ENCODE measurements at regions not wholly inside any gene's neighbourhood (a gene's known extent, or its start where the extent isn't known, plus 50 kb on each side); places are given as distances from the start of the nearest gene placed in this dataset.

DNA sequence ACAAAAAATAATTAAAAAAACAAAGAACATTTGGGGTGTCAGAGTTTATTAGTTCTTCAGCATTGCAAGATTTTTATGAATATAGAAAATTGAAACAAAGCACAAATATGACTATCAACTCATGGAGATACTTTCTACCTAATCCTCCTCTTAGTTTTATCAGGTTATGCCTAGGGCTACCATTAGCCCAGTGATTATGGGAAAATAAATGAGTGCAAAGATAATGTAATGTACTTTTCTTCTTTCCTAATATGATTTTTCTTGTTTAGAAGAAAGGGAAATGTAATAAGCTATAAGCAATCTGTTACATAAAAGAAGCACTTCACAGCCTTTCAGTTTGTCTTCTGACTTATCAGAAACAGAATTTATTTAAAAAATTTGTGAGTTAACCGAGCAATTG lies 676.8 kb downstream of the SORCS1 start (continued):
- TF ChIP-seq, protein P1, sequence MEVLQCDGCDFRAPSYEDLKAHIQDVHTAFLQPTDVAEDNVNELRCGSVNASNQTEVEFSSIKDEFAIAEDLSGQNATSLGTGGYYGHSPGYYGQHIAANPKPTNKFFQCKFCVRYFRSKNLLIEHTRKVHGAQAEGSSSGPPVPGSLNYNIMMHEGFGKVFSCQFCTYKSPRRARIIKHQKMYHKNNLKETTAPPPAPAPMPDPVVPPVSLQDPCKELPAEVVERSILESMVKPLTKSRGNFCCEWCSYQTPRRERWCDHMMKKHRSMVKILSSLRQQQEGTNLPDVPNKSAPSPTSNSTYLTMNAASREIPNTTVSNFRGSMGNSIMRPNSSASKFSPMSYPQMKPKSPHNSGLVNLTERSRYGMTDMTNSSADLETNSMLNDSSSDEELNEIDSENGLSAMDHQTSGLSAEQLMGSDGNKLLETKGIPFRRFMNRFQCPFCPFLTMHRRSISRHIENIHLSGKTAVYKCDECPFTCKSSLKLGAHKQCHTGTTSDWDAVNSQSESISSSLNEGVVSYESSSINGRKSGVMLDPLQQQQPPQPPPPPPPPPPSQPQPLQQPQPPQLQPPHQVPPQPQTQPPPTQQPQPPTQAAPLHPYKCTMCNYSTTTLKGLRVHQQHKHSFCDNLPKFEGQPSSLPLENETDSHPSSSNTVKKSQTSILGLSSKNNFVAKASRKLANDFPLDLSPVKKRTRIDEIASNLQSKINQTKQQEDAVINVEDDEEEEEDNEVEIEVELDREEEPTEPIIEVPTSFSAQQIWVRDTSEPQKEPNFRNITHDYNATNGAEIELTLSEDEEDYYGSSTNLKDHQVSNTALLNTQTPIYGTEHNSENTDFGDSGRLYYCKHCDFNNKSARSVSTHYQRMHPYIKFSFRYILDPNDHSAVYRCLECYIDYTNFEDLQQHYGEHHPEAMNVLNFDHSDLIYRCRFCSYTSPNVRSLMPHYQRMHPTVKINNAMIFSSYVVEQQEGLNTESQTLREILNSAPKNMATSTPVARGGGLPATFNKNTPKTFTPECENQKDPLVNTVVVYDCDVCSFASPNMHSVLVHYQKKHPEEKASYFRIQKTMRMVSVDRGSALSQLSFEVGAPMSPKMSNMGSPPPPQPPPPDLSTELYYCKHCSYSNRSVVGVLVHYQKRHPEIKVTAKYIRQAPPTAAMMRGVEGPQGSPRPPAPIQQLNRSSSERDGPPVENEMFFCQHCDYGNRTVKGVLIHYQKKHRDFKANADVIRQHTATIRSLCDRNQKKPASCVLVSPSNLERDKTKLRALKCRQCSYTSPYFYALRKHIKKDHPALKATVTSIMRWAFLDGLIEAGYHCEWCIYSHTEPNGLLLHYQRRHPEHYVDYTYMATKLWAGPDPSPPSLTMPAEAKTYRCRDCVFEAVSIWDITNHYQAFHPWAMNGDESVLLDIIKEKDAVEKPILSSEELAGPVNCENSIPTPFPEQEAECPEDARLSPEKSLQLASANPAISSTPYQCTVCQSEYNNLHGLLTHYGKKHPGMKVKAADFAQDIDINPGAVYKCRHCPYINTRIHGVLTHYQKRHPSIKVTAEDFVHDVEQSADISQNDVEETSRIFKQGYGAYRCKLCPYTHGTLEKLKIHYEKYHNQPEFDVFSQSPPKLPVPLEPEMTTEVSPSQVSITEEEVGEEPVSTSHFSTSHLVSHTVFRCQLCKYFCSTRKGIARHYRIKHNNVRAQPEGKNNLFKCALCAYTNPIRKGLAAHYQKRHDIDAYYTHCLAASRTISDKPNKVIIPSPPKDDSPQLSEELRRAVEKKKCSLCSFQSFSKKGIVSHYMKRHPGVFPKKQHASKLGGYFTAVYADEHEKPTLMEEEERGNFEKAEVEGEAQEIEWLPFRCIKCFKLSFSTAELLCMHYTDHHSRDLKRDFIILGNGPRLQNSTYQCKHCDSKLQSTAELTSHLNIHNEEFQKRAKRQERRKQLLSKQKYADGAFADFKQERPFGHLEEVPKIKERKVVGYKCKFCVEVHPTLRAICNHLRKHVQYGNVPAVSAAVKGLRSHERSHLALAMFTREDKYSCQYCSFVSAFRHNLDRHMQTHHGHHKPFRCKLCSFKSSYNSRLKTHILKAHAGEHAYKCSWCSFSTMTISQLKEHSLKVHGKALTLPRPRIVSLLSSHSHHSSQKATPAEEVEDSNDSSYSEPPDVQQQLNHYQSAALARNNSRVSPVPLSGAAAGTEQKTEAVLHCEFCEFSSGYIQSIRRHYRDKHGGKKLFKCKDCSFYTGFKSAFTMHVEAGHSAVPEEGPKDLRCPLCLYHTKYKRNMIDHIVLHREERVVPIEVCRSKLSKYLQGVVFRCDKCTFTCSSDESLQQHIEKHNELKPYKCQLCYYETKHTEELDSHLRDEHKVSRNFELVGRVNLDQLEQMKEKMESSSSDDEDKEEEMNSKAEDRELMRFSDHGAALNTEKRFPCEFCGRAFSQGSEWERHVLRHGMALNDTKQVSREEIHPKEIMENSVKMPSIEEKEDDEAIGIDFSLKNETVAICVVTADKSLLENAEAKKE (CRISPR knock-in tag; IDR thresholded peaks at IDR 0.05), result no peak

DNA sequence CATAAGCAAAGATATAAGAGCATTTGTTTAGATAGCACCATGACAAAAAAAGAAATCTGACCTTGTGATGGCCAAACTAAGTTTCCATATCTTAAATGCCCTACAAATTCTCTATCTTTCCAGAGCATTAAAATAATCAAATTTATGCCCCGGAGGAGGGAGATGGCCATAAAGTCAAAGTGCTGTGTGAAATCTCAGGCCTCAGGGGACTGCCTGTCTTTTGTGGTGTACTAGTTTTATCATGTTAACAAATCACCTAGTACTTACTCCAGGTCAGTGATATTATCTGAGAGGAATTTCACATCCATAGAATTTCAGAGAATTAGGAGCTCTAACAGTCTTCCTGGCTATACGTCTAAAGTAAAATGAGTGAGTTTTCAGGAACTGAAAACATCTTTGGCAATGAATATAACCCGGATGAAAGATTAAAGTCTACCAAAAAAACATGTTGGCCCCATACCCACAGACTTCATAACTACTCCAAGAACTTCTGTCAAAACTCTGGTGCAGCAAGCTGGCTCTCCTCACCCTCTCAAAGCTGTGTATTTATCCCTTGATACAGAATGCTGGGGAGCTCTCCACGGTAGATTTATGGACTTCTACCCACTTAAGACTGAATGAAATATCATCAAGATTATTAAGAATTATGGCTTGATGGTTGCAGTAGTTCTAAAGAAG lies 682.8 kb downstream of the SORCS1 start:
- Mint-ChIP-seq H3K4me1 (peaks cover 6% of the 10 kb centered on the region), H3K4me3 (no peak overlapping the region)
- ATAC-seq, result no peak
- TF ChIP-seq, protein P2, sequence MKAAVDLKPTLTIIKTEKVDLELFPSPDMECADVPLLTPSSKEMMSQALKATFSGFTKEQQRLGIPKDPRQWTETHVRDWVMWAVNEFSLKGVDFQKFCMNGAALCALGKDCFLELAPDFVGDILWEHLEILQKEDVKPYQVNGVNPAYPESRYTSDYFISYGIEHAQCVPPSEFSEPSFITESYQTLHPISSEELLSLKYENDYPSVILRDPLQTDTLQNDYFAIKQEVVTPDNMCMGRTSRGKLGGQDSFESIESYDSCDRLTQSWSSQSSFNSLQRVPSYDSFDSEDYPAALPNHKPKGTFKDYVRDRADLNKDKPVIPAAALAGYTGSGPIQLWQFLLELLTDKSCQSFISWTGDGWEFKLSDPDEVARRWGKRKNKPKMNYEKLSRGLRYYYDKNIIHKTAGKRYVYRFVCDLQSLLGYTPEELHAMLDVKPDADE (IDR thresholded peaks at IDR 0.05), result no peak
- TF ChIP-seq STAT1 (IDR thresholded peaks at IDR 0.05; ENCODE audit: unreplicated experiment), result no peak
- no peak for TF ChIP-seq EZH2 (IDR thresholded peaks at IDR 0.05; ENCODE audit: low read depth, unreplicated experiment)
- TF ChIP-seq, protein P3, sequence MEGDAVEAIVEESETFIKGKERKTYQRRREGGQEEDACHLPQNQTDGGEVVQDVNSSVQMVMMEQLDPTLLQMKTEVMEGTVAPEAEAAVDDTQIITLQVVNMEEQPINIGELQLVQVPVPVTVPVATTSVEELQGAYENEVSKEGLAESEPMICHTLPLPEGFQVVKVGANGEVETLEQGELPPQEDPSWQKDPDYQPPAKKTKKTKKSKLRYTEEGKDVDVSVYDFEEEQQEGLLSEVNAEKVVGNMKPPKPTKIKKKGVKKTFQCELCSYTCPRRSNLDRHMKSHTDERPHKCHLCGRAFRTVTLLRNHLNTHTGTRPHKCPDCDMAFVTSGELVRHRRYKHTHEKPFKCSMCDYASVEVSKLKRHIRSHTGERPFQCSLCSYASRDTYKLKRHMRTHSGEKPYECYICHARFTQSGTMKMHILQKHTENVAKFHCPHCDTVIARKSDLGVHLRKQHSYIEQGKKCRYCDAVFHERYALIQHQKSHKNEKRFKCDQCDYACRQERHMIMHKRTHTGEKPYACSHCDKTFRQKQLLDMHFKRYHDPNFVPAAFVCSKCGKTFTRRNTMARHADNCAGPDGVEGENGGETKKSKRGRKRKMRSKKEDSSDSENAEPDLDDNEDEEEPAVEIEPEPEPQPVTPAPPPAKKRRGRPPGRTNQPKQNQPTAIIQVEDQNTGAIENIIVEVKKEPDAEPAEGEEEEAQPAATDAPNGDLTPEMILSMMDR (conservative IDR thresholded peaks at IDR 0.05; ENCODE audit: low read depth in 2 of 2), result no peak
- TF ChIP-seq ZNF331 (CRISPR knock-in tag; IDR thresholded peaks at IDR 0.05; ENCODE audit: low read depth), result no peak
- TF ChIP-seq EZH2phosphoT487 (IDR thresholded peaks at IDR 0.05; ENCODE audit: unreplicated experiment), result no peak
- TF ChIP-seq POLR2AphosphoS5 (IDR thresholded peaks at IDR 0.05; ENCODE audit: low read depth), result no peak
- no peak for TF ChIP-seq CREB1 (CRISPR knock-in tag; IDR thresholded peaks at IDR 0.05; ENCODE audit: low read depth)
- TF ChIP-seq, protein P4, sequence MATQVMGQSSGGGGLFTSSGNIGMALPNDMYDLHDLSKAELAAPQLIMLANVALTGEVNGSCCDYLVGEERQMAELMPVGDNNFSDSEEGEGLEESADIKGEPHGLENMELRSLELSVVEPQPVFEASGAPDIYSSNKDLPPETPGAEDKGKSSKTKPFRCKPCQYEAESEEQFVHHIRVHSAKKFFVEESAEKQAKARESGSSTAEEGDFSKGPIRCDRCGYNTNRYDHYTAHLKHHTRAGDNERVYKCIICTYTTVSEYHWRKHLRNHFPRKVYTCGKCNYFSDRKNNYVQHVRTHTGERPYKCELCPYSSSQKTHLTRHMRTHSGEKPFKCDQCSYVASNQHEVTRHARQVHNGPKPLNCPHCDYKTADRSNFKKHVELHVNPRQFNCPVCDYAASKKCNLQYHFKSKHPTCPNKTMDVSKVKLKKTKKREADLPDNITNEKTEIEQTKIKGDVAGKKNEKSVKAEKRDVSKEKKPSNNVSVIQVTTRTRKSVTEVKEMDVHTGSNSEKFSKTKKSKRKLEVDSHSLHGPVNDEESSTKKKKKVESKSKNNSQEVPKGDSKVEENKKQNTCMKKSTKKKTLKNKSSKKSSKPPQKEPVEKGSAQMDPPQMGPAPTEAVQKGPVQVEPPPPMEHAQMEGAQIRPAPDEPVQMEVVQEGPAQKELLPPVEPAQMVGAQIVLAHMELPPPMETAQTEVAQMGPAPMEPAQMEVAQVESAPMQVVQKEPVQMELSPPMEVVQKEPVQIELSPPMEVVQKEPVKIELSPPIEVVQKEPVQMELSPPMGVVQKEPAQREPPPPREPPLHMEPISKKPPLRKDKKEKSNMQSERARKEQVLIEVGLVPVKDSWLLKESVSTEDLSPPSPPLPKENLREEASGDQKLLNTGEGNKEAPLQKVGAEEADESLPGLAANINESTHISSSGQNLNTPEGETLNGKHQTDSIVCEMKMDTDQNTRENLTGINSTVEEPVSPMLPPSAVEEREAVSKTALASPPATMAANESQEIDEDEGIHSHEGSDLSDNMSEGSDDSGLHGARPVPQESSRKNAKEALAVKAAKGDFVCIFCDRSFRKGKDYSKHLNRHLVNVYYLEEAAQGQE (IDR thresholded peaks at IDR 0.05; ENCODE audit: unreplicated experiment), result no peak
- TF ChIP-seq NANOG (IDR thresholded peaks at IDR 0.05; ENCODE audit: borderline replicate concordance), result no peak

More for the DNA sequence above, 682.8 kb downstream of the SORCS1 start:
- no peak overlapping the region for H3K4me2 ChIP-seq
- no peaks in the 10 kb centered on the region for H4K20me1 ChIP-seq (replicated peaks; ENCODE audit: insufficient read depth)
- H2AFZ ChIP-seq, result no peak overlapping the region
- Mint-ChIP-seq H3K27me3 (ENCODE audit: insufficient read depth, low read depth, poor library complexity) (peaks cover 6% of the 10 kb centered on the region), H3K27ac (no peak overlapping the region), H3K9me3 (no peaks in the 10 kb centered on the region), H3K36me3 (ENCODE audit: low read depth) (no peaks in the 10 kb centered on the region)
- H3K36me3 ChIP-seq (ENCODE audit: insufficient read depth), result no peaks in the 10 kb centered on the region
- H3K27ac ChIP-seq (ENCODE audit: low read depth), result no peak overlapping the region
- H3K4me1 ChIP-seq (ENCODE audit: insufficient read depth), result no peaks in the 10 kb centered on the region; the same call in 1 of the 2 replicates
- H3K27me3 ChIP-seq (ENCODE audit: insufficient read depth), result no peaks in the 10 kb centered on the region
- no peaks in the 10 kb centered on the region for H3K79me2 ChIP-seq (replicated peaks; ENCODE audit: insufficient read depth)
- H3F3A ChIP-seq (replicated peaks; ENCODE audit: low read depth), result no peaks in the 10 kb centered on the region
- H3K4me3 ChIP-seq, result no peak overlapping the region
- no peaks in the 10 kb centered on the region for H3K9me2 ChIP-seq (ENCODE audit: insufficient read depth)
- no peak for DNase-seq (ENCODE audit: low spot score)

Measured in GM23338 (cell line).